ENCODE measurements at regions not wholly inside any gene's neighbourhood (a gene's known extent, or its start where the extent isn't known, plus 50 kb on each side); places are given as distances from the start of the nearest gene placed in this dataset.

GRCh38 chr13:34391076-34391475 is 551.0 kb upstream of the NBEA start:
- no peak for DNase-seq (ENCODE audit: extremely low read depth, low read depth)

GRCh38 chr13:34401696-34402095 is 540.4 kb upstream of the NBEA start:
- DNase-seq (ENCODE audit: extremely low read depth, low read depth) = no peak

DNA sequence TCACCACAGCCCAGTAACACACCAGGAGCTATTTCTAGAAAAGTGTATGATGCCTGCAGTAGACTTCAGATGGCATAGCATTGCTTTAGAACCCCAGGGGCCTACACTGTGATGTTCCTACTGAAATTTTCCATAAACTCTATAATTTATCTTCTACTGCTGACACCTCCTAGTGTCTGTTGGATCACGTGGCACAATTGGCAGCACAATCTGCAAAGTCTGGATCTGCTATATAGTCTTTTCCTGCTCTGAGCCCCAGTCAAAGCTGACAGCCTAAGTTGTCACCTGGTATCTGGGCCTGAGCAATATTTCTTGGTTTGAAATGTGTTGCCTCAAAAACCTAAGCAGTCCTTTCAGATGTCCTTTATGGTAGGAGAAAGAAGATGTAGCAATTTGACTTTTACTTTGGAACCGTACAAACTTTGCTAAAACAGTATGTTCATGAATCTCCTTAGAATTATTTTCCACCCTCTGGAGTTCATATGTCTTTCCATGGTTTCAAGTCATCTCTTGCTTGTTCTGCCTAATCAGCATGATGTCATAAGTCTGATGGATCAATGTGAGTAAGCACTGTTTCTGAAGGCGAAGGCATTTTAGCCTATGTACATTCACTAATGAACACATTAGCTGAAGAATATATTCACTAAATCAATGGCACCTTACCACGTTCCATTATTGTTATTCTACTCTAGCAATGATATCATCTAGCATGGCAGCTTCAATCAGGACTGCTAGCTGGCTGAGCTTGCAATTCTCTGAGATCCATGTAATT is 536.5 kb upstream of the NBEA start:
- no peak for DNase-seq (ENCODE audit: extremely low read depth, low read depth)

DNA sequence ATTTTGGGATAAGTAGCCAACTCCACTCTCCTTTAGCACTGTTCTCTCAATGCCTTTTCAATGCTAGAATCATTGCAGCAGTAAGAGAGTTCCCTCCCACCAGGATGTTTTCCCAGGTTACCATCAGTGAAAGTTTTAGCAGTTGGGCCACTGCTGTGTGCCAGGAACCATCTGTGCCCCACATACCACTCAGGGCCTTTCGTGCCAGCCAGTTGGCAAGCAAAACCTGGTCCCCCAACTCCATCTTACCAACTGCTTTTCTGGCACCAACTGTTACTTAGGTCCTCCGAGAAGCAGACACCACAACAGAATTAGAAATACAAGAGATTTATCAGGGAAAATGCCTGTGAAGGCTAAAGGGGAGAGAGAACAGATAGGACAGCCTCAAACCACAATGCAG is 533.4 kb upstream of the NBEA start:
- DNase-seq (ENCODE audit: extremely low read depth, low read depth) = no peak

- DNase-seq (ENCODE audit: extremely low read depth, low read depth) = no peak
These were observed 532.4 kb upstream of the NBEA start for GRCh38 chr13:34409496-34410182.

DNA sequence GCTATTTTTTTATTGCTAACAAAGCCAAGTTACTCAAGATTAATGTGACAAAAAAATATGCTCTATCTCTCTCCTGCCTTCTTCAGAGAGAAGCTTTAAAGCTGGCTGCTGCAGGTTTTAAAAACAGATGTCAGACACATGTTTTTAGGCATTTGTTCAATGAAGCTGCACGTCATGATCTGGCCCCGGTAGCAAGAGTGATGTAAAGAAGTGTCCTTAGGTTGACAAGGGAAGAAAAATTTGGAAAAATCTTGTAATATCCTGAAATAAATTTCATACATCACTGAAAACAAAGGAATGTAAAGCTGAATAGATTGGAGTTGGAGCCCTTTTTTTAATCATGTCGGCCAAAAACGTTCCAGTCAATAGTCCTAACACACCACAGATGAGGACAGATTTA is 531.4 kb upstream of the NBEA start:
- DNase-seq (ENCODE audit: extremely low read depth, low read depth) = no peak

DNA sequence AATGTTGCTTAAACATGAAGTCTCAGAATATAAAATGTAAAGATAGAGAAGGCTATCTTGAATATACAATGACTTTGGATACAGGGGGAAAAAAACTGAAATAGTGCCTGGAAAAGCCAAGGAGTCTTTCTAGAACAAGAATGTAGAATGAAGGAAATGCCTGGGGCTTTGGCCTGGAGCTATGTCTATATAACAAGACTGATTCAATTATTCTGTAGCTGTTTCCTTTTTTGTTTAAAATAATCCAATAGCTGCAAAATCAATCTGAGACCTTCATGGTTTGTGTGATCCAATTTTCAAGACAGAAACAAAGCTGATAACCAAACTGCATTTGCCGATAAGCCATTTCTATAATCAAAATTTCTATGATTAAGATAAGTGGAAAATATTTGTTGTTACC is 530.9 kb upstream of the NBEA start:
- no peak for DNase-seq (ENCODE audit: extremely low read depth, low read depth)

- no peak for DNase-seq (ENCODE audit: extremely low read depth, low read depth)
These were observed 530.2 kb upstream of the NBEA start for GRCh38 chr13:34411894-34412293.

DNA sequence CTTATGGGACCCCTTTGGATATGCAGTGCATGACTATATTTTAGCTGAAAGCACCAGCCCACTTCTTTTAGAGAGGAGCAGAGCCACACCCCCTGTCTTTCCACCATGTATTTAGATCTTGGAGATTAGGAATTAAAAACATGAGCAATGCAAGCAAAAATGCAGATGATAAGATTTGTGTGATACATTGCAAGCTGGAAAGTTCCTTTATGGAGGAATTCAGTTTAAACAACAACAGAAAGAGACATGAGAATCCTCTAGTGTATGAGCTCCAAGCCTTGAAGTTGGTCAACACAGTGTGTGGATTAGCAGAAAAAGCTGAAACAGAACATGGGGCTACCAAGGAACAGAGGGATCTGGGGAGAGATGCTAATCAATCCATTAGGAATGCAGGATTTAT is 529.8 kb upstream of the NBEA start:
- DNase-seq (ENCODE audit: extremely low read depth, low read depth) = no peak

GRCh38 chr13:34412817-34413375 is 529.2 kb upstream of the NBEA start:
- DNase-seq (ENCODE audit: extremely low read depth, low read depth) = no peak

- no peak for DNase-seq (ENCODE audit: extremely low read depth, low read depth)
These were observed 528.4 kb upstream of the NBEA start for GRCh38 chr13:34413538-34414210.

GRCh38 chr13:34414616-34415015 is 527.5 kb upstream of the NBEA start:
- no peak for DNase-seq (ENCODE audit: extremely low read depth, low read depth)

DNA sequence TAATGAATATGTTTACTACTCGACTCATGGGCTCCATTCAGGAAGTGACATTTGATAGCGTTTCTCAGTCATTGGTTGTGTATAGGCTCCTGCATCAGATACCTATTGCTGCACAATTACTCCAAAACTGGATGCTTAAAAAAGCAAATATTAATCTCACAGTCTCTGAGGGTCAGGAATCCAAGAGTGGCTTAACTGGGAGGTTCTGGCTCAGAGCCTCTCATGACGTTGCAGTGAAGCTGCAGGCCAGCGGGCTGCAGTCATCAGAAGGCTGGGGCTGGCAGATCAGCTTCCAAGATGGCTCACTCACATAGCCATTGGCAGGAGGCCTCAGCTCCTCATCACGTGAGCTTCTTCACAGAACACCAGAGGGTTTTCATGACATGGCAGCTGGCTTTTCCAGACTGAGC is 525.1 kb upstream of the NBEA start:
- DNase-seq (ENCODE audit: extremely low read depth, low read depth) = no peak

- DNase-seq (ENCODE audit: extremely low read depth, low read depth) = no peak
These were observed 524.2 kb upstream of the NBEA start for GRCh38 chr13:34417896-34418295.

DNA sequence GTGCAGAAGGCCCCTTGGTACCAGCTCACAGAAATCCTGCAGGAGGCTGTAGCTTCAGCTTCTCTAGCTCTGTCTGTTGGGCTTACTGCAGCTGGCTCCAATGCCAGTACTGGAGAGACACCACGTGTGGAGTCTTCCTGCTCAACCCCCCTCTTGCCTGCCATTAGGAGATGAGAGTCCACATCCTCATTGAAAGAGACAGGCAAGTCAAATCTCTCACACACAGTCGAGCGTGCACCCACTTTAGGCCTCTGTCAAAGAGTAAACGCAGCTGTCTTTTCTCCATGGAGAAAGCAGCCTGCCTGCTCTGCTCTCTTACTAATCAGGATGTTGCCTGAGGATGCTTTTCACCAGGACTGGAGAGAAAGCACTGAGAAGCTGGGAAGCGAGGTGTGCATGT is 523.0 kb upstream of the NBEA start:
- no peak for DNase-seq (ENCODE audit: extremely low read depth, low read depth)

DNA sequence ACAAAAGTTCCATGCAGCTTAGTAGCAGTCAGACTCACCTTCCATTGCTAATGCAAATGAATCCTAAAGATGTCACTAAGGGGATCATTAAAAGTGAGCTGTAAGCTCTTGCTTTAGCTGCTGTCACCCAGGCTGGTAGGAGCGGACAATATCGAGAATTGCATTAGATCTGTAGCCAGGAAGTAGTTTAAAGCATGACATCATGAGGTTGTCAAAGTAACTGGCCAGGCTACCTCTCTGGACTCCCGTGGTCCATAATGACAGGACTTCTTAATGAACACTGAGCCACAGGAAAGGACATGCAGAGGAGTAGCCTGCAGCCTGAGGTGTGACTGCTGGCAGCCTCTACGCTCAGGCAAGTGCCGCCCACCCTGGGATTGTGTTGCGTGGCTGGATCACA is 522.3 kb upstream of the NBEA start:
- no peak for DNase-seq (ENCODE audit: extremely low read depth, low read depth)

GRCh38 chr13:34420702-34421346 is 521.2 kb upstream of the NBEA start:
- DNase-seq (ENCODE audit: extremely low read depth, low read depth) = no peak

DNA sequence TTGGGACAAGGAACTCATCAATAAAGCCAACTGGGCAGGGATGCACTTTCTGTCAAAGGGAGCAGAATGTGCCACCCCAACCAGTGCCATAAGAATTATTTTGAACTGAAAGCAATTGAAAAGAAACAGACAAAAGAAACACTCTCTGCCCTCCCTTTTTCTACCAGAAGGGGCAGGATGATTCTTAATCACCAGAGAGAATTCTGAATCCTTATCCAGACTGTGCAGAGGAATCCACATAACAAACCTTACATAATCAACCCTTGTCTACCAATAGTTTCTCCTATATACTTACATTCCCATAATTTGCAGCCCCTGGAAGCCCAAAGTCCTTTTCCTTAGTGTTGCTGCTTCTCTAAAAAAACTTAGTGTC is 520.7 kb upstream of the NBEA start:
- DNase-seq (ENCODE audit: extremely low read depth, low read depth) = no peak

- no peak for DNase-seq (ENCODE audit: extremely low read depth, low read depth)
These were observed 520.1 kb upstream of the NBEA start for GRCh38 chr13:34421858-34422475.

DNA sequence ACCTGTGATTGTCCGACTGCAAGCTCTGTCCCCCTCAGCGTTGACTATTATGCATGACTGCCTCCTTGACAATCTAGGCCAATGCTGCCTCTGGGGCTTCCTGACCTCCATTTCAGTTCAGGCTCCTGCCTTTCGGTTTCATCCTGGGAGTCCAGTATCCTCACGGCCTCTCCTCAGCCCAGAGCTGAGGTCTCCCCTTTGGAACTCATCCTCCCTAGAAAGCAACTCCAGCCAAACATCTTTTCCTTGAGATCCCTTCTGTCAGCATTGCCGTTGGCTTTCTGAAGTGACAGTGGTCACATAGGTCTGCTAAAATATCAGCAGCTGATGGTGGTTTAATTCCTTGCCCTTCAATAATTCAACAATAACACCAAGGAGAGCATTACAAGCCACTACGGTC is 519.1 kb upstream of the NBEA start:
- no peak for DNase-seq (ENCODE audit: extremely low read depth, low read depth)

Data from NCI-H460 (cell line).